Posterior cingulate gyrus (tissue), 11 donors: ENCODE measurements at regions not wholly inside any gene's neighbourhood (a gene's known extent, or its start where the extent isn't known, plus 50 kb on each side); places are given as distances from the start of the nearest gene placed in this dataset.
"Not testable (repeated sequence)": the region's sequence is repeated elsewhere in the genome, so short reads cannot be mapped to it uniquely, and the experiment has no call there.

ENCODE experiments used
- DNase-seq, 10 donors: peaks; one replicate each; pipeline versions ENCODE4 v3.0.0 to v3.0.0-alpha.2; 2020 to 2021; ENCODE audit warnings: mixed read lengths in 3 of 10
- intact Hi-C: fragments of 100-400 bp; cut with DNase I; formaldehyde crosslinking; loops from one replicate; pipeline ENCODE4 v1.15.1; 2023

GRCh38 chr6:9745966-9746365 lies 668.9 kb downstream of the TFAP2A start:
- intact Hi-C loops: no loop called here
- no peak for DNase-seq

DNA sequence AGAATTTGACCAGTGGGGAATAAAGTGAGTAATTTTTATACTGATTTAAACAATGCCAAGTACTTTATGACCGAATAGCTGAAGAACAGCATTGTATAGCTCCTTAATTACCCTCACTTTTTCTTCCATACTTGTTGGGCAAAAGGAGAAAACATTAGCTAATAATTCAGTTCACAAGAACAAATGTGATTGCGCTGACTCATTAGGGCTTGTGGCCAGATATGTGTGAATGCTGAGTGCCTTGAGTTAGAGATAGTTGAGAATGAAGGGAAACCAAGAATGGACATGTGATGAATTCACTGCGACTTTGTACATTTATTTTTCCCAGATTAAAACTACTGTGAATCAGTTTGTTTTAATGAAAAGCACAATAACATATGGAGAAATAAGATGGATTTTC lies 669.4 kb downstream of the TFAP2A start:
- no peak for DNase-seq
- intact Hi-C loops: no loop called here

- intact Hi-C loops: no loop called here
- no peak for DNase-seq
Observed at GRCh38 chr6:9744119-9744518, 670.8 kb downstream of the TFAP2A start.

DNA sequence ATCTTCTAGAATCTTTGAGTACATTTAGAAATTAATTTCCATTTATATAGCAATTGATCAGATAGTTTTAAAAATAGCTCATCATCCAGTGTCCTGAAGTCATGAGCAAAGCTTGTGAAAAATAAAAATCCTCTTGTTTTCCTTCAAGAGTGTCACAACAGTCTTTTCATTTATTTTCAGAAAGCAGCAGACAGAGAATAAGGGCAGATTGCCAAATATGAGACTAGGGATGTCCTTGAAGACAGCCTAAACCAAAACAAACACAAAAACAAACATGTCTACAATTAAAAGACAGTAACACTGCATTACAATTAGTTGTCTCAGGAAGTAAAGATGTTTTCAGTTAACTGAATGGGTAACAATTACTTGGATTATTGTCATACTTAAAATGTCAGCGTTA lies 682.8 kb downstream of the TFAP2A start:
- no peak for DNase-seq
- intact Hi-C loops: no loop called here

- DNase-seq, intact Hi-C loops: not testable (repeated sequence)
Observed at GRCh38 chr6:9725776-9726175, 689.1 kb downstream of the TFAP2A start.

GRCh38 chr6:9717568-9717967 lies 697.3 kb downstream of the TFAP2A start:
- intact Hi-C loops: no loop called here
- no peak for DNase-seq

- intact Hi-C loops: no loop called here
- DNase-seq: no peak
Observed at GRCh38 chr6:9711365-9711764, 703.5 kb downstream of the TFAP2A start.

DNA sequence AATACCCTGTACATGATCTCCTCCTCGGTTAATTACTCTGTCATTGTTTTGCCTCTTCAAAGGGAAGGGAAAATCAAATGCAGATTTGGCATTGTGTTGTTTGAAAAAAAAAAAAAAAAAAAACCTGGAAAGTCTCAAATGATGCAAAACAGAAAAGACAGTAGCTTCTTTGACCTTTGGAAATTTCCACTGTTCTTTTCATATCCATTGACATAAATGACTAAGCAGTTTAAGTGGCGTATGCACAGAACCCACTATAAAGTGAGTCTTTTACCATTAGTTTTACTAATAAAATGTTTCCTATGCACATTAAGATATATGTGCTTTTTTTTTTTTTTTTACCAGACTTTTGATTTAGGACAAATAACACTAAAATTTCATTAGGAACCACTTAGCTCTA lies 704.3 kb downstream of the TFAP2A start:
- DNase-seq: no peak
- intact Hi-C loops: no loop called here

- DNase-seq: no peak
- intact Hi-C loops: no loop called here
Observed at GRCh38 chr6:9708600-9708999, 706.3 kb downstream of the TFAP2A start.

DNA sequence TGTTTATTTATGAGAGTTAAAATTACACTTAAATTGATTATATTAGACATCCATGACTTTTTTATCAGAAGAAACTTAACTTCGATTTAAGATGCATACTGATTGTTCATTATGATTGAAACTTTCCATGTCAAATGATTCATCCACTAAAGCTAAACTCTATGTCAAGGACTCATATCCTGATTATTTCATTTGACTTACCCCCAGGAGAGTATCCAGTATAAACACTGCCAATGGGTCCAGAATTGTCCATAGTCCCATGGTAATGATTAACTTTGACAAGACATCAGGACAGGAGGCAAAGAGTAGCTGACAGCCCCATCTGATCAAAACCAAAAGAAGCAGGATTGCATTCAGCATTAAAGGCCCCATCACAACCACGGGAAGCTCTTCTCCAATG lies 709.9 kb downstream of the TFAP2A start:
- DNase-seq: no peak

GRCh38 chr6:9702914-9703313 lies 712.0 kb downstream of the TFAP2A start:
- DNase-seq: no peak
- intact Hi-C loops: no loop called here

More for the DNA sequence above, 709.9 kb downstream of the TFAP2A start:
- intact Hi-C loops: no loop called here

DNA sequence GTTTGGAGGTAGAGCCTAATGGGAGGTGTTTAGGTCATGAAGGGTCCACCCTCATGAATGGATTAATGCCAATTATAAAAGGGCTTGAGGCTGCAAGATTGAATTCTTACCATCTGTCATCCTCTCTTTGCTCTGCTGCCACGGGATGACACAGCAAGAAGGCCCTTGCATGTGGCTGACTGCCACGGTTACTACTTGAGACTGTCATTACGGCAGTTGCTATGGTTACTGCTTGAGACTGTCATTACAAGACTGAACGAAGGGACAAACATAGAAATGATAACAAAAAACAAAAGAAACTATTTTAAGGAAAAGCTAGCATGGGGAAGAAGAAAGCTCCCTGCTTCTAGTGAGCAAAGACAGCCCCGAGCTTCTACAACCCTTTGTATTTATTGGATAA lies 715.0 kb downstream of the TFAP2A start:
- peak in 5 of 10 donors; percentile 19 to 81 (median 24) for DNase-seq

DNA sequence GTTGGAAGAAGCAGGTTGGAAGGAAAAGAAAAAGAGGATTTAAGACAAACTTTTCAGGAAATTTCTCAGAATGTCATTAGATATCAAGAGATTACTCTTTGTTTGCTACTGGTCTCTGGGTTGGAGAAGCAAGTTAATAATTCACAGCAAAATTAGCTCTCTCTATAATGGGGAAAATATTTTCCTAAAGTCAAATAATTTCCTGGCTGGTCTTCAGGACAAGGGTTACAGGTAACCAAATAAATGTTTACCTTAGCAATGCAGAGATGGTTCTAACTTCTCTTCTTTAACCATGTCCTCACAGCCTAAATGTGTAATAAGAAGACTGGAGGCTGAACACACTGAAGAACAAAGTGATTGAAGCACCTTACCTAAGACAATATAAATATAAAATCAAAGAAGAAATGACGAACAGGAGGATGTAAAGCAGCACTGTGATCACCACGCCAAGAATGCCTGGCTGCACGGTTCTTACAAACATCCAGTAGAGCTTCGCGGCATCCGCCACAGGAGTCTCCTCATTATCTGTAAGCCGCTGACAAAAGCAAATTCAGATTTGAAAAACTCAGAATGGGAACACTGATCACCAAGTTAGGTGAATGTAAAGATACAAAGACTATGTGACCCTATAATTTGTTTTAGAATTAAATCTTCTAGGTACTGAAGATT lies 717.5 kb downstream of the TFAP2A start:
- intact Hi-C loops: no loop called here

More for the DNA sequence above, 715.0 kb downstream of the TFAP2A start:
- intact Hi-C loops: no loop called here

GRCh38 chr6:9690388-9690787 lies 724.5 kb downstream of the TFAP2A start:
- intact Hi-C loops: no loop called here
- DNase-seq: no peak

More for the DNA sequence above, 717.5 kb downstream of the TFAP2A start:
- no peak for DNase-seq

DNA sequence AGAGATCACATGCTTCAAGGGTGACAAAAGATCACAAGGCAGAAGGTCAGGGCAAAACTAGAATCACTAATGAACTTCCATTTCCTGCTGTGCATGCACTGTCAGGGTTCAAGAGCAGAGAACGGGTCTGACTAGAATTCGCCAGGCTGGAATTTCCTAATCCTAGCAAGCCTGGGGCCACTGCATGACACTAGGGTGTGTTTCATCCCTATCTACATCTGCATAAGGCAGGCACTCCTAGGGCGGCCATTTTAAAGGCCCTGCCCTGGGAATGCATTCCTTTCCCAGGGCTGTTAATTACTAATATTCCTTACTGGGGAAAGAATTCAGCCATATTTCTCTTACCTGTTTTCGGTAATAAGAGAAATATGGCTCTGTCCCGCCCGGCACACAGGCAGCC lies 734.1 kb downstream of the TFAP2A start:
- intact Hi-C loops, DNase-seq: not testable (repeated sequence)

- intact Hi-C loops: no loop called here
- no peak for DNase-seq
Observed at GRCh38 chr6:9675122-9675521, 739.8 kb downstream of the TFAP2A start.

- intact Hi-C loops: no loop called here
- DNase-seq: no peak
Observed at GRCh38 chr6:9659848-9660247, 755.0 kb downstream of the TFAP2A start.

- intact Hi-C loops: no loop called here
- no peak for DNase-seq
Observed at GRCh38 chr6:9657994-9658393, 756.9 kb downstream of the TFAP2A start.

DNA sequence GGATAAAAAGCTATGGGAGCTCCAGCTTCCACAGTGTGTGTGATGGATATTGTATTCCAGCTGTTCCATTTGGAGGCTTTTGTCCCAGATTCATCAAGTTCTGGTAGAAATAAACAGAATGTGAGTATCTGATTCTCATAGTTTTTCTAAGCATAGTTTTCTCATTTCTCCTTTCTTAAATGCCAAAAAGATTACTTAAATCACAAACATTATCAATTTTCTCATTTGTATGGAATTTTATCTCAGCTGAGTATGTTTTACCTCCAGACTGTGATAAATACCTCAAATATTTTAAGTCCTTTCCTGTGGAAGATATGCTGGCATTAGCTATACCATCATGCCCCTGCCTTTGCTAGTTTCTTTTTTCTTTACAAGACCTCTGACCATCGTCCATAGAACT lies 767.3 kb downstream of the TFAP2A start:
- intact Hi-C loops: no loop called here
- no peak for DNase-seq

- no peak for DNase-seq
- intact Hi-C loops: no loop called here
Observed at GRCh38 chr6:9647071-9647445, 767.8 kb downstream of the TFAP2A start.

GRCh38 chr6:9646342-9647070 lies 768.4 kb downstream of the TFAP2A start:
- intact Hi-C loops: no loop called here
- DNase-seq: no peak

GRCh38 chr6:9638861-9639260 lies 776.0 kb downstream of the TFAP2A start:
- intact Hi-C loops: no loop called here
- no peak for DNase-seq
